H9 (cell line): ENCODE measurements at regions not wholly inside any gene's neighbourhood (a gene's known extent, or its start where the extent isn't known, plus 50 kb on each side); places are given as distances from the start of the nearest gene placed in this dataset.

Source experiments
- DNase-seq: peaks from one replicate; pipeline ENCODE4 v3.0.0-alpha.2; 2017
- H2AFZ ChIP-seq: one replicate; pipeline ENCODE4 v1.6.1; 2013; ENCODE audit warnings: mild to moderate bottlenecking, low read length, control low read depth, moderate library complexity
- H2AK5ac ChIP-seq: 2 replicates; pipeline ENCODE4 v1.6.1; 2013; ENCODE audit warnings: low read length, control low read depth, mixed read lengths; ENCODE audit not compliant: insufficient read length
- H2BK120ac ChIP-seq: one replicate; pipeline ENCODE4 v1.6.1; 2013; ENCODE audit warnings: low read depth, mild to moderate bottlenecking, low read length, control low read depth, inconsistent platforms; ENCODE audit not compliant: poor library complexity, severe bottlenecking
- H2BK12ac ChIP-seq: 2 replicates; pipeline ENCODE4 v1.6.1; 2013; ENCODE audit warnings: low read length, control low read depth, mixed read lengths, low read depth; ENCODE audit not compliant: insufficient read length
- H2BK15ac ChIP-seq: 2 replicates; pipeline ENCODE4 v1.6.1; 2013; ENCODE audit warnings: low read depth, low read length, control low read depth
- H2BK20ac ChIP-seq: one replicate; pipeline ENCODE4 v1.6.1; 2013; ENCODE audit warnings: low read depth, mild to moderate bottlenecking, low read length, control low read depth, inconsistent platforms; ENCODE audit not compliant: poor library complexity, severe bottlenecking
- H2BK5ac ChIP-seq: 2 replicates; pipeline ENCODE4 v1.6.1; 2013; ENCODE audit warnings: low read length, control low read depth, mixed read lengths; ENCODE audit not compliant: insufficient read length
- H3K14ac ChIP-seq: 2 replicates; pipeline ENCODE4 v1.6.1; 2013; ENCODE audit warnings: low read length, control low read depth; ENCODE audit not compliant: insufficient read depth
- H3K18ac ChIP-seq: 2 replicates; pipeline ENCODE4 v1.6.1; 2013; ENCODE audit warnings: low read depth, mild to moderate bottlenecking, mixed read lengths, low read length, control low read depth; ENCODE audit not compliant: insufficient read length
- H3K23ac ChIP-seq: 2 replicates; pipeline ENCODE4 v1.6.1; 2013; ENCODE audit warnings: low read length, control low read depth, mixed read lengths, low read depth; ENCODE audit not compliant: insufficient read length
- H3K23me2 ChIP-seq: 2 replicates; pipeline ENCODE4 v1.6.1; 2013; ENCODE audit warnings: low read depth, mild to moderate bottlenecking, mixed read lengths, low read length, control low read depth; ENCODE audit not compliant: insufficient read length, poor library complexity, severe bottlenecking
- H3K27ac ChIP-seq: 2 replicates; pipeline ENCODE4 v1.5.1; 2013; ENCODE audit warnings: low read length, control low read depth, mixed read lengths, low read depth; ENCODE audit not compliant: insufficient read length
- H3K27me3 ChIP-seq: 2 replicates; pipeline ENCODE4 v1.6.1; 2013; ENCODE audit warnings: low read length, control low read depth, inconsistent platforms; ENCODE audit not compliant: insufficient read depth
- H3K4ac ChIP-seq: 2 replicates; pipeline ENCODE4 v1.6.1; 2013; ENCODE audit warnings: low read depth, mild to moderate bottlenecking, control low read depth, inconsistent platforms, low read length, moderate library complexity
- H3K4me1 ChIP-seq: 2 replicates; pipeline ENCODE4 v1.6.1; 2013; ENCODE audit warnings: low read length, control low read depth, inconsistent platforms; ENCODE audit not compliant: insufficient read depth
- H3K4me2 ChIP-seq: 2 replicates; pipeline ENCODE4 v1.6.1; 2013; ENCODE audit warnings: low read length, control low read depth, mixed read lengths; ENCODE audit not compliant: insufficient read length, insufficient read depth
- H3K56ac ChIP-seq: 2 replicates; pipeline ENCODE4 v1.6.1; 2013; ENCODE audit warnings: low read depth, mild to moderate bottlenecking, mixed read lengths, low read length, control low read depth; ENCODE audit not compliant: insufficient read length
- H3K79me1 ChIP-seq: 2 replicates; pipeline ENCODE4 v1.6.1; 2013; ENCODE audit warnings: low read depth, mild to moderate bottlenecking, moderate library complexity, low read length, control low read depth, inconsistent platforms; ENCODE audit not compliant: insufficient read depth, poor library complexity, severe bottlenecking
- H3K79me2 ChIP-seq: 2 replicates; pipeline ENCODE4 v1.6.1; 2013; ENCODE audit warnings: low read length, control low read depth, inconsistent platforms; ENCODE audit not compliant: insufficient read depth
- H3K9ac ChIP-seq: 2 replicates; pipeline ENCODE4 v1.6.1; 2013; ENCODE audit warnings: low read length, control low read depth, mixed read lengths; ENCODE audit not compliant: insufficient read length; ENCODE audit errors: extremely low read depth
- H3K9me3 ChIP-seq: one replicate; pipeline ENCODE4 v1.6.1; 2013; ENCODE audit warnings: low read depth, low read length, inconsistent platforms; ENCODE audit not compliant: control insufficient read depth
- H3T11ph ChIP-seq: one replicate; pipeline ENCODE4 v1.6.1; 2013; ENCODE audit warnings: mild to moderate bottlenecking, low read length, control low read depth, inconsistent platforms
- H4K20me1 ChIP-seq: one replicate; pipeline ENCODE4 v1.6.1; 2013; ENCODE audit not compliant: control insufficient read depth, insufficient read length, insufficient read depth
- H4K5ac ChIP-seq: 2 replicates; pipeline ENCODE4 v1.6.1; 2013; ENCODE audit warnings: low read depth, mild to moderate bottlenecking, mixed read lengths, low read length, control low read depth; ENCODE audit not compliant: insufficient read length
- H4K8ac ChIP-seq: replicated peaks from 2 replicates; pipeline ENCODE4 v1.6.1; 2013; ENCODE audit warnings: low read length, control low read depth, mixed read lengths, low read depth; ENCODE audit not compliant: insufficient read length
- H4K91ac ChIP-seq: 2 replicates; pipeline ENCODE4 v1.6.1; 2013; ENCODE audit warnings: low read depth, mild to moderate bottlenecking, moderate library complexity, mixed read lengths, low read length, control low read depth; ENCODE audit not compliant: insufficient read length
- H3K27ac Mint-ChIP-seq, 3 experiments: 2 replicates in 2 of 3; 3 replicates in 1 of 3; pipeline ENCODE4 v1.8.0; 2020 to 2021; ENCODE audit warnings: mixed read lengths in 3 of 3, mild to moderate bottlenecking in 1 of 3, moderate library complexity in 1 of 3
- H3K27me3 Mint-ChIP-seq: 2 replicates; pipeline ENCODE4 v1.8.0; 2021; ENCODE audit warnings: low read depth, mild to moderate bottlenecking, moderate library complexity, mixed read lengths
- H3K36me3 Mint-ChIP-seq, 3 experiments: 2 replicates in 2 of 3; 3 replicates in 1 of 3; pipeline ENCODE4 v1.8.0; 2020 to 2021; ENCODE audit warnings: low read depth in 3 of 3, mixed read lengths in 3 of 3; ENCODE audit not compliant: insufficient read depth in 1 of 3
- H3K4me1 Mint-ChIP-seq, 2 experiments: 2 replicates each; pipeline ENCODE4 v1.8.0; 2020; ENCODE audit warnings: mixed read lengths in 2 of 2
- H3K4me3 Mint-ChIP-seq, 2 experiments: 2 replicates in 1 of 2; 3 replicates in 1 of 2; pipeline ENCODE4 v1.8.0; 2020 to 2021; ENCODE audit warnings: mild to moderate bottlenecking in 2 of 2, mixed read lengths in 2 of 2, moderate library complexity in 1 of 2
- H3K9me3 Mint-ChIP-seq, 2 experiments: 2 replicates in 1 of 2; 3 replicates in 1 of 2; pipeline ENCODE4 v1.8.0; 2020; ENCODE audit warnings: mild to moderate bottlenecking in 2 of 2, mixed read lengths in 2 of 2, moderate library complexity in 1 of 2
- WGBS: extraction: QIAGEN DNeasy Blood & Tissue Kit; methylation state at CpG from one replicate; pipeline ENCODE4 v1.1.7; 2013; ENCODE audit warnings: missing lambda C conversion rate, low lambda C conversion rate, mixed read lengths; ENCODE audit not compliant: insufficient read length; ENCODE audit errors: extremely low coverage; 5-methylcytosine and 5-hydroxymethylcytosine counted together
- TF ChIP-seq, protein P1 (sequence below): fragments of 200-600 bp; sonication (generic); conservative IDR thresholded peaks from 3 replicates; pipeline ENCODE4 v1.8.0; 2021; ENCODE audit warnings: antibody characterized with exemption, mild to moderate bottlenecking

DNA sequence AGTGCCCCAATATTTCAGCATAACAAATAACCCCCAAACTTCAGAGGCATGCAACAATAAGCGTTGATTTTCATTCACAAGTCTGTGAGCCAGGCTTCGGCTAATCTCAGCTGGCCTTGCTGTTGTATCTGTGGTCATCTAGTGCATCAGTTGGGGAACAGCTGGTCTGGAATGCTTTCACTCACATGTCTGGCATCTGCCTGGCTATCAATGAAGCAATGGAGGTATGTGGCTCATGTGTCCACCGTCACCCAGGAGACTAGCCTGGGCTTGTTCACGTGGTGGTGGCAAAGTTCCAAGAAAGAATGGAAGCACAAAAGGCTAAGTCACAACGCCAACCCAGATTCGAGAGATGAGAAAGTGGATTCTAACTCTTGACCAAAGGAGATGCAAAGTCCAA is 304.8 kb upstream of the ISX start:
- Histone ChIP-seq H3K27me3 (no peaks in the 10 kb centered on the region), H3K4me1 (no peaks in the 10 kb centered on the region), H2BK5ac (no peak overlapping the region), H3K14ac (no peak overlapping the region), H3K9ac (no peak overlapping the region), H3K9me3 (no peaks in the 10 kb centered on the region), H4K5ac (no peak overlapping the region), H3K27ac (no peak overlapping the region), H4K91ac (no peak overlapping the region), H3K79me2 (no peaks in the 10 kb centered on the region), H2AK5ac (no peak overlapping the region), H3K23me2 (no peaks in the 10 kb centered on the region), H2AFZ (no peak overlapping the region), H4K20me1 (no peaks in the 10 kb centered on the region), H3K56ac (no peak overlapping the region), H3K4ac (no peak overlapping the region), H2BK20ac (no peak overlapping the region), H3K23ac (no peak overlapping the region), H4K8ac (no peak overlapping the region), H2BK12ac (no peak overlapping the region), H3K18ac (no peak overlapping the region), H3K4me2 (no peak overlapping the region), H3K79me1 (no peaks in the 10 kb centered on the region), H2BK120ac (no peak overlapping the region), H2BK15ac (no peak overlapping the region), H3T11ph (no peak overlapping the region)
- Mint-ChIP-seq H3K4me1 (peaks cover 5 to 7% of the 10 kb centered on the region in 2 experiments), H3K27me3 (peaks cover 6% of the 10 kb centered on the region; the same call in 1 of the 2 replicates), H3K36me3 (peaks cover 3 to 9% (median 4%) of the 10 kb centered on the region in 3 experiments; a peak in 5 of 7 replicates), H3K27ac (no peak overlapping the region), H3K9me3 (peaks cover 5 to 7% of the 10 kb centered on the region in 2 experiments; a peak in 3 of 5 replicates), H3K4me3 (no peak overlapping the region)
- no peak for DNase-seq
- TF ChIP-seq, protein P1, sequence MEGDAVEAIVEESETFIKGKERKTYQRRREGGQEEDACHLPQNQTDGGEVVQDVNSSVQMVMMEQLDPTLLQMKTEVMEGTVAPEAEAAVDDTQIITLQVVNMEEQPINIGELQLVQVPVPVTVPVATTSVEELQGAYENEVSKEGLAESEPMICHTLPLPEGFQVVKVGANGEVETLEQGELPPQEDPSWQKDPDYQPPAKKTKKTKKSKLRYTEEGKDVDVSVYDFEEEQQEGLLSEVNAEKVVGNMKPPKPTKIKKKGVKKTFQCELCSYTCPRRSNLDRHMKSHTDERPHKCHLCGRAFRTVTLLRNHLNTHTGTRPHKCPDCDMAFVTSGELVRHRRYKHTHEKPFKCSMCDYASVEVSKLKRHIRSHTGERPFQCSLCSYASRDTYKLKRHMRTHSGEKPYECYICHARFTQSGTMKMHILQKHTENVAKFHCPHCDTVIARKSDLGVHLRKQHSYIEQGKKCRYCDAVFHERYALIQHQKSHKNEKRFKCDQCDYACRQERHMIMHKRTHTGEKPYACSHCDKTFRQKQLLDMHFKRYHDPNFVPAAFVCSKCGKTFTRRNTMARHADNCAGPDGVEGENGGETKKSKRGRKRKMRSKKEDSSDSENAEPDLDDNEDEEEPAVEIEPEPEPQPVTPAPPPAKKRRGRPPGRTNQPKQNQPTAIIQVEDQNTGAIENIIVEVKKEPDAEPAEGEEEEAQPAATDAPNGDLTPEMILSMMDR, result no peak
- no CpG with 5 or more reads among the region's 6 CpGs for WGBS
